HUES6 (cell line): ENCODE measurements at regions not wholly inside any gene's neighbourhood (a gene's known extent, or its start where the extent isn't known, plus 50 kb on each side); places are given as distances from the start of the nearest gene placed in this dataset.

Experiments used
- H3K27ac ChIP-seq: 2 replicates; pipeline ENCODE4 v1.7.0; 2013; ENCODE audit warnings: low read depth, mild to moderate bottlenecking, low read length, inconsistent platforms
- H3K27me3 ChIP-seq: 2 replicates; pipeline ENCODE4 v1.6.1; 2013; ENCODE audit warnings: low read length; ENCODE audit not compliant: control insufficient read depth, insufficient read depth
- H3K36me3 ChIP-seq: 2 replicates; pipeline ENCODE4 v1.6.1; 2013; ENCODE audit warnings: low read length; ENCODE audit not compliant: control insufficient read depth, insufficient read depth
- H3K4me1 ChIP-seq: 2 replicates; pipeline ENCODE4 v1.6.1; 2013; ENCODE audit warnings: low read length; ENCODE audit not compliant: control insufficient read depth, insufficient read depth
- H3K4me3 ChIP-seq: 2 replicates; pipeline ENCODE4 v1.5.1; 2013; ENCODE audit warnings: low read depth, low read length
- H3K9ac ChIP-seq: one replicate; pipeline ENCODE4 v1.6.1; 2013; ENCODE audit warnings: mild to moderate bottlenecking, low read length
- H3K9me3 ChIP-seq: 2 replicates; pipeline ENCODE4 v1.6.1; 2013; ENCODE audit warnings: low read depth, low read length; ENCODE audit not compliant: control insufficient read depth, insufficient read depth

DNA sequence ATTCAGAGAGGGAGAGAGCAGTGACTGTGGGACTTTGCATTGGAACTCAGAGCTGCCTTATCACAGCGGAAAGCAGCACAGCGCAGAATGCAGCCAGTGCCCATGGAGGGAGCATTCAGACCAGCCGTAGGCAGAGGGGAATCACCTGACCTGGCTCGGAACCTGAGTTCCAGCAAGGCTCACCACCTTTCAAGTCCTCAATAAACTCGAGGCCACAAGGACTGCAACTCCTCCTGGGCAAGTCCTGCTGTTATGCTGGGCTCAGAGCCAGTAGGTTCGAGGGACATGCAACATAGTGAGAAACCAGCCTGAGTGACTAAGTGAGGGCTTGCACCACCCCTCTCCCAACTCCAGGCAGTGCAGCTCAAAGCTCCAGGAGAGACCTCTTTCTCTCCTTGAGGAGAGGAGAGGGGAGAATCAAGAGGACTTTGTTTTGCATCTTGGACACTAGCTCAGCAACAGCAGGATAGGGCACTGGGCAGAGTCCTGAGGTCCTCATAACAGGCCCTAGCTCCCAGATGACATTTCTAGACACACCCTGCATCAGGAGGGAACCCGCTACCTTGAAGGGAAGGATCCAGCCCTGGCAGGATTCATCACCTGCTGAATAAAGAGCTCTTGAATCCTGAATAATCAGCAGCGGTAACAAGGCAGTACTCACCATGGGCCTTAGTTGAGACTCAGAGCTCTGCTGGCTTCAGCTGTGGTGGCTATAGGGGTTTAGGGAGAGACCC lies 136.8 kb upstream of the OTOS start:
- Histone ChIP-seq H3K4me1 (no peaks in the 10 kb centered on the region), H3K27ac (no peak overlapping the region), H3K9ac (no peak overlapping the region), H3K9me3 (peaks cover 6% of the 10 kb centered on the region; the same call in 1 of the 2 replicates), H3K4me3 (no peak overlapping the region), H3K36me3 (no peaks in the 10 kb centered on the region), H3K27me3 (peaks cover 10% of the 10 kb centered on the region; the same call in 1 of the 2 replicates)

DNA sequence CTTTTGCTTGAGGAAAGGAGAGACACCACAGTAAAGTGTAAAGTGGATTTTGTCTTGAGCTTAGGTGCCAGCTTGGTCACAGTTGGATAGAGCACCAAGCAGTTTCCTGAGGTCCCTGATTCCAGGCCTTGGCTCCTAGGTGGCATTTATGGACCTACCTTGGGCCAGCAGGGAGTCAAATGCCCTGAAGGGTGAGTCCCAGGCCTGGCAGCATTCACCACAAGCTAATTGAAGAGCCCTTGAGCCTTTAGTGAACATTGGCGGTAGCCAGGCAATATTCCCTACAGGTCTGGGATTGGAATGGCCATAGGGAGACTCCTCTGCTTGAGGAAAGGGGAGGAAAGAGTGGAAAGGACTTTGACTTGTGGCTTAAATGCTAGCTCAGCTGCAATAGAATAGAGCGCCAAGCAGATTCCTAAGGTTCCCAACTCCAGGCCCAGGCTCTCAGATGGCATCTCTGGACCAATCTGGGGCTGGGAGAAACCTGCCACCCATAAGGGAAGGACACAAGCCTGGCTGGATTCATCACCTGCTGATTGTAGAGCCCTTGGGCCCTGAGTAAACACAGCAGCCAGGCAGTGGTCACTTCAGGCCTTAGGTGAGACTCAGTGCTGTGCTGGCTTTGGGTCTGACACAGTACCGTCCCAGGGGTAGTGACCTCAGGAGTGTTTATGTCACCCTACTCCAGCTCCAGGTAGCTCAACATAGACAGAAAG lies 137.5 kb upstream of the OTOS start:
- Histone ChIP-seq H3K27ac (no peak overlapping the region), H3K9ac (no peak overlapping the region), H3K36me3 (no peaks in the 10 kb centered on the region), H3K4me3 (no peak overlapping the region), H3K27me3 (peaks cover 10% of the 10 kb centered on the region; the same call in 1 of the 2 replicates), H3K4me1 (no peaks in the 10 kb centered on the region), H3K9me3 (peaks cover 5% of the 10 kb centered on the region; the same call in 1 of the 2 replicates)

DNA sequence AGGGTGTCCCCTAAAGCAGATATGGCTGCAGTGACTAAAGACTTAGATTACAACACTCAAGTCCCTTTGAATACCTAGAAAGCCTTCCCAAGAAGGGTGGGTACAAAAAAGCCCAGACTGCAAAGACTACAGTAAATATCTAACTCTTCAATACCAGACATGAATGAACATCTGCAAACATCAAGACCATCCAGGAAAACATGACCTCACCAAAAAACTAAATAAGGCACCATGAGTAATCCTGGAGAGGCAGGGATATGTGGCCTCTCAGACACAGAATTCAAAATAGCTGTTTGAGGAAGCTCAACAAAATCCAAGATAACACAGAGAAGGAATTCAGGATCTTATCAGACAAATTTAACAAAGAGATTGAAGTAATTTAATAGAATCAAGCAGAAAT lies 138.2 kb upstream of the OTOS start:
- Histone ChIP-seq H3K27me3 (peaks cover 10% of the 10 kb centered on the region; the same call in 1 of the 2 replicates), H3K27ac (no peak overlapping the region), H3K9ac (no peak overlapping the region), H3K4me1 (no peaks in the 10 kb centered on the region), H3K4me3 (no peak overlapping the region), H3K36me3 (no peaks in the 10 kb centered on the region), H3K9me3 (peaks cover 3% of the 10 kb centered on the region; the same call in 1 of the 2 replicates)

DNA sequence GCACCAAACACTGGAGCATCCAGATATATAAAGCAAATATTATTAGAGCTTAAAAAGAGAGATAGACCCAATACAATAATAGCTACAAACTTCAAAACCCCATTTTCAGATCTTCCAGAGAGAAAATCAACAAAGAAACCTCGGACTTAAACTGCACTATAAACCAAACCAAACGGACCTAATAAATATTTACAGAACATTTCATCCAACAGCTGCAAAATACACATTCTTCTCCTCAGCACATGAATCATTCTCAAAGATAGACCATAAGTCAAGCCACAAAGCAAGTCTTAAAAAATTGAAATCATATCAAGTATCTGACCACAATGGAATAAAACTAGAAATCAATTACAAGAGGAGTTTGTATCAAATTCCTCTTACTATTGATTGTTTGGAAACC lies 140.2 kb upstream of the OTOS start:
- H3K4me1 ChIP-seq = no peaks in the 10 kb centered on the region
- no peak overlapping the region for H3K9ac ChIP-seq
- H3K36me3 ChIP-seq = no peaks in the 10 kb centered on the region
- no peak overlapping the region for H3K4me3 ChIP-seq
- H3K27me3 ChIP-seq = 0 out of 2 replicates have a peak, but pooled peaks cover 6% of the 10 kb centered on the region
- H3K27ac ChIP-seq = no peak overlapping the region
- H3K9me3 ChIP-seq = no peaks in the 10 kb centered on the region

DNA sequence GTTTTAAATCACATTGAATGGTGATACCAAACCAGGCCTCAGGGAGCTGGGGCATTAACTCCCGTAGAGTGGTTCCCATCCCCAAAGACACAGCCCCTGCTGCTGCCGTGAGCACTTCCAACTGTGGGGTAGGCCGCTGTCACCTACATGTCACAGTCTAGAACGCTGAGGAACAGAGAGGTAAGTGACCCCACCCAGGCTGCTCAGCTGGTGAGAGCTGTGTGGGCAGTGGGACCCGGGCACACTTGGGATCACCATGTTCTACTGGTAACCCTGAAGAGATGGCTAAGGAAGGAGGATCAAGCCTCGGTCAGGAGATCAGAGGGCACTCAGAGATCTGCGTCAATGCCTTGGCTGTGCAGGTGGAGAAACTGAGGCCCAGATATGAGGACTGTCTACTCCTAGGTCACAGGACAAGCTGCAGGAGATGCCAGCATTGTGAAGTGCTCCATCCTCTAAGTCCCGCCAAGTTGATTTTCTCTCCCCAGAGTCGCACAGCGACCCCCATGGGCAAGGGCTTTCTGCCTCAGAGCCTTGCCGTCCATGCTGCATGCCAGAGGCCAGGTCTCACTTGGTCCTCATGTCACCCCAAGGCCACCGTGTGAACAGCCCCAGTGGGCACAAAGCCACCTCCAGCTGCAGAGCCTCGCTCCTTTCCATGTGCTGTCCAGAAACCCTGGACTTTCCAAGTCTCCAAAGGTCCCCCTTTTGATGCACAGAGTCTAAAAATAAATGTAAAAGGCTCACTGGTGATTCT lies 144.2 kb upstream of the OTOS start:
- Histone ChIP-seq H3K27ac (no peak overlapping the region), H3K36me3 (no peaks in the 10 kb centered on the region), H3K4me1 (no peaks in the 10 kb centered on the region), H3K4me3 (no peak overlapping the region), H3K9me3 (no peaks in the 10 kb centered on the region), H3K9ac (no peak overlapping the region), H3K27me3 (no peaks in the 10 kb centered on the region)

DNA sequence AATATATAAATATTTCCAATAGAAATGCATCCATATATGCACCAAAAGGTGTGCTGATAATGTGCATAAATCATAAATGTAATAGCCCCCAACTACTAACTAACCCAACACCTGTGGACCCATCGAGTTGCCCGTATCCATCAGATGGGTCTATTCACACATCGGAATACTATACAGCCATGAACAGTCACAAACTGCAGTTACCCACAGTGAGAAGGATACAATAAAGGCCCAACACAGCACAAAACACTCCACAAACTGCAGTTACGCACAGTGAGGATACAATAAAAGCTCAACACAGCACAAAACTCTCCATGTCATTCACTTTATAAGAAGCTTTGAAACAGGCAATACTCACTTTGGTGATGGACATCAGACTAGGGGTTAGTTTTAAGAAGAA lies 145.3 kb upstream of the OTOS start:
- Histone ChIP-seq H3K27me3 (no peaks in the 10 kb centered on the region), H3K4me1 (no peaks in the 10 kb centered on the region), H3K9me3 (no peaks in the 10 kb centered on the region), H3K9ac (no peak overlapping the region), H3K4me3 (no peak overlapping the region), H3K36me3 (no peaks in the 10 kb centered on the region), H3K27ac (no peak overlapping the region)

DNA sequence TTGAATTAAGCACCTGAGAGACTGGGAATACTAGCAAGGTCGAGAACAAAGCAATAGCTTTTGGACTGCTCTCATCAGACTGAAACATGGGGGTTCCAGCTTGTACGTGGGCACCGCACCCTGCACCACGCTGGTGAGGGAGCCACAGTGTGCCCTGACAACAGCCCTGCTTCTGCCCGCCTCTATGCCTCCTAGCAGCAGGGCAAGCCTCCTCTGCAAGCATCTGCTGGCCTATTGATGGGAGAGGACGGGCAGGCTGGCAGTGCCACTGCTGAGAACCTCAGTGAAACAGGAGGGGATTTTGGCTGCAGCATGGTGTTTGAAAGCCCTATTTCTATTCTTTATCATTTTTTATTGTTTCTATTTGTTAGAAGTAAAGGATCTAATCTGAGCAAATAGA lies 146.1 kb upstream of the OTOS start:
- no peak overlapping the region for H3K9ac ChIP-seq
- H3K27ac ChIP-seq = no peak overlapping the region
- H3K36me3 ChIP-seq = no peaks in the 10 kb centered on the region
- no peaks in the 10 kb centered on the region for H3K9me3 ChIP-seq
- H3K27me3 ChIP-seq = no peaks in the 10 kb centered on the region
- H3K4me3 ChIP-seq = no peak overlapping the region
- H3K4me1 ChIP-seq = peaks cover 4% of the 10 kb centered on the region; the same call in 1 of the 2 replicates

DNA sequence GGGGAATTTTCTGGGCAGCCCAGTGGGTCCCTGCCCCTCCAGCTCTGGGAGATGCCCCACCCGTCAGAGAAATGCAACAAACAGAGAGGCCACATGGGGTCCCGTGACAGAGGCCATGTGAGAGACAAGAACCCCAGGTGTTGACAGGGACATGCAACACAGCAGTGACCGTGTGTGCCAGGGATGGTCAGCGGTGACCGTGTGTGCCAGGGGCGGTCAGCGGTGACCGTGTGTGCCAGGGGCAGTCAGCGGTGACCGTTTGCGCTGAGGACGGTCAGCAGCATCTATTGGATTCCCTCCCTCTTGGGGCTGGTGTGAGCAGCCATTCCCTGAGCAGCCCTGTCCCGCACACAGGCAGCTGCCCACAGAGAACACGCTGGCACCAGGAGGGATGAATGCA lies 146.6 kb upstream of the OTOS start:
- H3K27ac ChIP-seq = no peak overlapping the region
- H3K9me3 ChIP-seq = no peaks in the 10 kb centered on the region
- H3K9ac ChIP-seq = no peak overlapping the region
- H3K4me3 ChIP-seq = no peak overlapping the region
- no peaks in the 10 kb centered on the region for H3K27me3 ChIP-seq
- H3K4me1 ChIP-seq = peaks cover 6% of the 10 kb centered on the region
- no peaks in the 10 kb centered on the region for H3K36me3 ChIP-seq

DNA sequence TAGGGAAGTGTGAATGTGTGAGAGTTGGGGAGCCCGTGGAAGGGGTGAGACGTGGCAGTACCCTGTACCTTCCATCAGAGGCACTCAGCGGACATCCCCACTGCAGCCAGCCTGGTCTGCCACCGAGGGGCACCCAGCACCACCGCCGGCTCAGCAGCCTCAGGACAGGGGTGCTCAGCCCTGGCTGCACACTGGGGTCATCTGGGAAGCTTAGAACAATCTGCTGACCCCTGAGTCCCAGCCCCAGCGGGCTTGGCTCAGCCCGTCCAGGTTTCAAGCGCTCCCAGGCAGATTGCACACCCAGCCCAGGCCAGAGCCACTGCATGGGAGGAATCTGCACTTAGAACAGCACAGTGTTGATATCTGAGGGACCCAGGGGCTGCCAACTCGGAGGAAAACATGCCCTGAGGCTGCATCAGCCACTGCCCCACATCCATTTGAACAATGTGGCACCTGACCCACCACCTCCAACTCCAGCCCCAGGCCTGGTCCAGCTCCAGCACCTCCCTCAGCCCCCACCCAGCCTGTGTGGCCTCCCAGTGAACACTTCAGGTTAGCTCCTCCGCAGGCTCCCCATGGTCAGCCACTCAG lies 147.1 kb upstream of the OTOS start:
- no peaks in the 10 kb centered on the region for H3K36me3 ChIP-seq
- no peaks in the 10 kb centered on the region for H3K27me3 ChIP-seq
- H3K9ac ChIP-seq = no peak overlapping the region

DNA sequence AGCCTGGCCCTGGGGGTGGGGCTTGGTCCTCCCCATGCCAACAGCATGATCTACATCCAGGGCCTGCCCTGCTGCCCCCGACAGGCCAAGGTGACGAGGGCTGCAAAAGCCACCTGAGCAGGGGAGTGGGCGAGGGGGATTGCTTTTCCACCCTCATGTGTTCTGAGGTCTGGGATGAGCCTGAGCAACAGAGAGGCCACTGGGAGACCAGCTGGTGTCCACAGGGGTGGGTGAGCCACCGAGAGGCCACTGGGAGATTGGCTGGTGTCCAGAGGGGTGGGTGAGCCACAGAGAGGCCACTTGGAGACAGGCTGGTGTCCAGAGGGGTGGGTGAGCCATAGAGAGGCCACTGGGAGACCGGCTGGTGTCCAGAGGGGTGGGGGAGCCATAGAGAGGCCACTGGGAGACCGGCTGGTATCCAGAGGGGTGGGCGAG lies 147.4 kb upstream of the GPC1 start:
- Histone ChIP-seq H3K4me3 (no peak overlapping the region), H3K27ac (no peak overlapping the region), H3K9me3 (no peaks in the 10 kb centered on the region)

More for the DNA sequence above, 147.1 kb upstream of the OTOS start:
- Histone ChIP-seq H3K27ac (no peak overlapping the region), H3K9me3 (no peaks in the 10 kb centered on the region), H3K4me3 (no peak overlapping the region), H3K4me1 (peaks cover 11% of the 10 kb centered on the region)

More for the DNA sequence above, 147.4 kb upstream of the GPC1 start:
- H3K27me3 ChIP-seq = no peaks in the 10 kb centered on the region
- H3K9ac ChIP-seq = no peak overlapping the region
- H3K4me1 ChIP-seq = peaks cover 11% of the 10 kb centered on the region
- no peaks in the 10 kb centered on the region for H3K36me3 ChIP-seq
